GM19452 (cell line): ENCODE measurements at regions not wholly inside any gene's neighbourhood (a gene's known extent, or its start where the extent isn't known, plus 50 kb on each side); places are given as distances from the start of the nearest gene placed in this dataset.

Source experiments
- ATAC-seq: cut with Tn5 transposase; IDR thresholded peaks from one replicate; pipeline ENCODE4 v1.9.1; 2021; ENCODE audit not compliant: unreplicated experiment

DNA sequence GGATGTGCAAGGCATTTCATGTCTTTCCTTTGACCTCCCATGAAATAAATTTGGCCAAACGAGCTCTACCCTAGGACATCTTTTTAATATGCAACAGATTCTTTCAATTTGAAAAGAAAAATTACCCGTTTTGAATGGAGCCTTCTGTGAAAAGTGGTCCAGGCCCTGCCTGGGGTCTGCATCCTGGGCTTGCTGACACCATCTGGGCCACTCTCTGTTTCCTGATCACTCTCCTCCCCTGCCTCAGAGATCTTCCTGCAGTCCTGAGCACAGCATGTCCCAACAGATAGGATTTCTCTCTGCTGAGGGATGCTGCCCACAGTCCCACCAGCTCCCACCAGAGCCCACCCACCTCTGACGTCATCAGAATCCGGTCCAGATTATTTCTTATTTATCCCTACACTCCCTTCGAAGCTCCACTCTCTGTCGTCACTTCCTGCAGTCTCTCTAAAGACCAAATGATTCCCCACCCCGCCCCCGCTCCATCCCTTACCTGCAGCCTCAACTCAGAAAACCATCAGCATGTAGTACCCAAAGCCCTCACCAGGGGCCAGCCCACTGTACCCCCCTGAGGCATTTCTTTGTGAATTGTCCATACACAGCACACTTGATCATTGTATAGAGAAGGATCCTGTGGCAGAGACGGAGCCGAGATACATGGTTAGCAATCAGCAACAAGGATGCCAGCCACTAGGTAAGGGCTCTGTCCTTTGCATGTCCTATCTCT is 192.1 kb upstream of the MGMT start:
- no peak for ATAC-seq

DNA sequence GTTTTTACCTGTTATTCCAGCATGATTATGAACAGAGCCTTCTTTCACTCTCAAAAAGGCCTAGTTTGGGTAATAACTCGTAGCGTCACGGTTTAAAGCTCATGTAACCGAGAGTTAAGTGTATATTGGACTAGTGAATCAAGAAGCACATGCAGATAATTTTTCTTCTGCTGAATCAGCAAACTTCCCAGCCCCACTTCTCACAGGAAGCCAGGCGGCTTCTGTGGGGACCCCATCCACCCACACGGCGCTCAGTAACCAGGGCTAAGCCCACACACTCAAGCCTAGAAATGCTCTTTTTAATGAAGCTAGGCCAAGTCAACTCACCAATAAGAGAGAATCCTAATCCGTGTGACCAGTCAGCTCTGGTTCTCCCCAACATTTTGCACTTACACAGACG is 191.2 kb upstream of the MGMT start:
- no peak for ATAC-seq

DNA sequence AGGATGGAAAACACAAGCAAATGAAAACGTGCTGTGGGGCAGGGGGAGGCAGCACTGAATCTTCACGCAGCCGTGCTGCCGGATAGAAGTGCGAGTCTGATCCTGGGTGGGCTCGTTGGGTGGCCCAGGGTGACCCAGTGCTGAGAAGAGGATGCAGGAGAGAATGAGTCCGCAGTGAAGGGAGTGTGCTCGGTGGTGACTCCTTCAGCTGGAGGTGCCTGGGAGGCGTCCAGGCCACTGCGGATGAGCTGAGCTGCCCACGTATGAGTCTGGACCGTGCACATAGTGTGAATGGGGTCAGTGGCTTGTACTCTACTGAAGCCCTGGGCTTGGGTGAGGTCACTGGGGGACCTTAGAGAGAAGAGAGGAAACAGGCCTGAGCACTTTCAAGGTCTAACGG is 190.0 kb upstream of the MGMT start:
- ATAC-seq, result no peak

DNA sequence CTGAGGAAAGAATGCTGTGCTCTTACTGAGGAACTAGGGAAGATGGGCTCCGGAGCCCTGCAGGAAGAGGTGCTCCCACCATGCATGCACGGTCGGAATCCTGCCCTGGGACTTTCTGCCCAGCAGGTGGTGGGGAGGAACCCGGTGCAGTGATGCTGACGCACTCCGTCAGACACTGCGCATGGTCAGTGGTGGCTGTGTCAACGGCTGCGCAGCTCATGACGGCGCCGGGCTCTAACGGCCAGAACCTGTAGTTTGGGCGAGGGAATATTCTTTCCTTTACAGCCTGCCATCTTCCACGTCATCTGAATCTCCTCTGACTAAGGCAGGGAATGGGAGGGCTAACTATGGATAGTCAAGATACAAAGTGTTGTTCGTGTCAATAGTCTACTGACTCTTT is 189.2 kb upstream of the MGMT start:
- no peak for ATAC-seq

DNA sequence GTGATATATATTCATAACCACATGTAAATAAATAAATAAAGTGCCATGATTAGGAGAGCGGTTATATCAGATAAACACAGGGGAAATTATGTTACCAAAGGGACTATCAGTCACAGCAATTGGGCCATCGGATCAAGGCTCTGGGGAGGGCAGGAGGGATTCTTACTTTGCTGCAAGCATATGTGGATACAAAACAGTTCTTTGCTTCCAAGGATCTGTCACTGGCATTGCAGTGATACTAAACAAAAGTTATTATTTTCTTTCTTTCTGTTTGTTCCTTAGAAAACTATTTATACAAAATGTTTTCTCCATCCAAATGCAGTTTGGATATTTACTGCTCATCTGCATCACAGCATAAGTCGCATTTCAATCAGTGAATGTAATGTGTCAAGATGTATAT is 188.4 kb upstream of the MGMT start:
- ATAC-seq, result no peak

DNA sequence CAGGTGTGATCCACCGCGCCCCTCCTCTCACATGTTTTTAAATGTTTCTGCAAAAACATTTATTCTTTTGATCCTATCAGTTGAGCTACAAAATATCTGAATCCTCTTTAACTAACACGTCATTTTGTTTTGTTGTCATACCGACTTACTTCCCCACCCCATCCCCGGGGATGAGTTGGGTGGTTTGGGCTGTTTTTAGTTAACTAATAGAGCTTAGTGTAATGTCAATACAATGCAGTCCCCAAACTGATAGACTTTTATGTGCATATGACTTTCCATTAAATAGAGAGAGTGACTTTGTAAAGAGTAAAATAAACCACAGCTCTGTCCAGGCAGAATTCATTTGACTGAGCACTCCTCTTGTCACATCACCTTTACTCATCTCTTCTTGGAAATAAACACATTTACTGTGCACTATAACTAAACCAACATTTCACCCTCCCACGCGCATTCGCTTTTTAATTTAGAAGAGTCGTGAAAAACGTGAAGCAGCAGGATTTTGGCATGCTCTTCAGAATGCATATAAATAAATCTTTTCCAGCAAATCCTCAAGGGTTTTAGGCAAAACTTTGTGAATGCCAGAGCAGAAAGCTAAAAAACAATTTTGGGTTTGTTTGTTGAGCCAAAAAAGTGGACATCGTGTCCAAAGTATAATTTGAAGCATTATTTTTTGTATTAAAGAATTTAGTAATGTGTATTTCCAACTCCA is 187.4 kb upstream of the MGMT start:
- ATAC-seq, result no peak

DNA sequence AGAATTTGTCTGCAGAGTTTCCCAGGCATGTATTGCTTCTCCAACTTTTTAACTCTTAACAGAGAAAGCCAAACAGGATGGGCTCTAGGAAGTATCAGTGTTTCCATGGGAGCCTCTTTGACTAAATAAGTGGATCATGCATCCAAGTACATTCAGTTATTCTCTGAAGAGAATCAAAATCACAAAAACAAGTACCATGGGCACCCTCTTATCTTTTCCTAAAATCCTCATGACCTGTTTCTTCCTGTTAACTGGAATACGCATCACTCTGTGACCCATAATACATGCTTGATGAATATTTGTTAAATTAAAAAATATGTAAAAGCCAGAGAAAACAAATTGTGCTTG is 186.9 kb upstream of the MGMT start:
- ATAC-seq, result no peak

DNA sequence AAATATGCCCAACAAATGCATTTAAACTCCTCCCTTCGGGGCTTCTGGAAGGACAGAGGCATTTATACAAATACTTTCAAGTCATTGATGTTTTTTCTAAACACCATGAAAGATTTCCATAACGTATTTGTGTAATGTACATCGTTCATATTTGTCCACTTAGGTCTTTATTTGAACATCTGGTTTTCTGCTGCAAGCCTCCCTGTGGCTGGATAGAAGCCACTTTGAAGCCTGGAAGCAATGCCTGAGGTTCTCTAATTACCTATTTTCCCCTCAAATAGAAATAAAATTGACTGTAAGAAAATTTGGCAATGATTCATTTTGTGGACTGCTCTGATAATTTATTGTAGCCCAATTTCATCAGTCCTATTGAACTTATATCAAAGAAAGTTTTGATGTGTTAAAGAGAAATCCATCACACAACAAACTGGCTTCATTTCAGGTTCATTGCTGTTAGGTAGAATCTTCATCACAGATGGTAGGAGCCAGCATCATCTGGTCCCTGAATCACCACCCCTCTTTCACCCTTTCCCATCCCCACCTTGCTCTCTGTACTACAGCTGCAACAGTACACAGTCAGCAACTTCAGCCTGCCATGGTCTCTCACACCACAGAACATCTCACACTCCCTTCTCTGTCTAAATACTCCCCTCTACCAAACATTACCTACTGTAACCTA is 186.0 kb upstream of the MGMT start:
- no peak for ATAC-seq

DNA sequence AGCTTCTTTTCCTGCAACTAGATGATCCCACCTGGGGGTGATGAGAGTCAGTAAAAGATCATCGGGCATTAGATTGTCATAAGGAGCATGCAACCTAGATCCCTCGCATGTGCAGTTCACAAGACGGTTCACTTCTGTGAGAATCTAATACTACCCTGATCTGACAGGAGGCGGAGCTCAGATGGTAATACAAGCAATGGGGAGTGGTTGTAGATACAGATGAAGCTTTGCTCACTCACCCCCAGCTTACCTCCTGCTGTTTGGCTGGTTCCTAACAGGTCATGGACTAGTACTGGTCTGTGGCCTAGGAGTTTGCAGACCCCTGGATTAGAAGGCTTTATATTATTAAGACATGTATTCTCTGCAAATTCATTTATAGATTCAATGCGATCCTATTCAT is 181.6 kb upstream of the MGMT start:
- no peak for ATAC-seq

DNA sequence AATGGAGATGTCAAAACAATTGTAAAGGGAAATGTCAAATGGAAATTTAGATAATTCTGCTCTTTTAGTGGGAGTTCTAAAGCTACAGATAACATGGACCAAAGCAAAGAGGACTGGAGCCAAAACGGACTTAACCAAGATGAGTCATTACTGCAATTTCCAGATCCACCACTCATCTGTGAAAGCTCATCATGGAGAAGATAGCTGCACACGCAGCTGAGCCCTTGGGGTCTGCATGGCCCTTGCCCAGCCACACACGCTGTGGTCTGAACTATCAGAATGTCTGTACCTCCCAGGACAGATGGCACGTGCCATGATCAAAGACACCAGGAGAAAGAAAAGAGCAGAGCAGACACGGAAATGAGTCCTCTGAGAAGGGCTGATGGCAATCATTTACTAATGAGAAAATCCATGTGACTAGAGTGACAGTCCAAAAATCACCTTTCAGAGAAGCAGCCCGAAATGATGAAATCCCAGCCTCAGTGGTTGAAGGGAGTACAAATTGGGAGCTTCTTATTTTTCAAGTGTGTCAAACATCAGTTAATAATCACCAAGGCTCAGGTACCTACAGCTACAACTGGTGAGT is 177.9 kb upstream of the MGMT start:
- ATAC-seq, result no peak

DNA sequence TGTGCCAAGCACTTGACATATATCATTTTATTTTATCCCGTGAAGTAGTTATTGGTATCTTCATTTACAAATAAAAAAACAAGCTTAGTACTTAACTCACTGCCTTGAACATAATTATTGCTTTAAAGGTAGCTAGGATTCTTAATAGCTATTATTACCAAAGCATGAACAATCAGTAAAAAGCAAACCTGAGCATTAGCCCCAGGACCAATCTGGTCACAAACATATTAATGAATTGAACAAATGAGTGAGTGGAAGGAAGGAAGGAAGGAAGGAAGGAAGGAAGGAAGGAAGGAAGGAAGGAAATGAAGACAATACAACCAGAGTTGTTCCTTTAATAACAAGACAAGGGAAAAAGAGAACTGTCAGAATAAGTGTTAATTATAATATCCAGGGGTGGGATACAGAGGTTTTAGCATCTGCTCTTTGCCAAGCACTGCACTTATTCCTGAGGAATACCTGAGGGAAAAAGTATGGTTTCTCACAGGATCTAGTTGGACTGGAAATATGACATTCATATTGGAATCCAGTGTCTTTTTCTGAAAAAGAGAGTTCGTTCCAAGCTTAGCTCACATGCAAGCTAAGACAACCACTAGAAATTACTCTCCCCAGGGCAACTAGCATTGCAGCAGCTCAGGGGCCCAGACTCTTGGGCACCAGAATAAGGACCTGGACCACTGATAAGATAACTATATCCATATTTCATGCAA is 172.9 kb upstream of the MGMT start:
- no peak for ATAC-seq

DNA sequence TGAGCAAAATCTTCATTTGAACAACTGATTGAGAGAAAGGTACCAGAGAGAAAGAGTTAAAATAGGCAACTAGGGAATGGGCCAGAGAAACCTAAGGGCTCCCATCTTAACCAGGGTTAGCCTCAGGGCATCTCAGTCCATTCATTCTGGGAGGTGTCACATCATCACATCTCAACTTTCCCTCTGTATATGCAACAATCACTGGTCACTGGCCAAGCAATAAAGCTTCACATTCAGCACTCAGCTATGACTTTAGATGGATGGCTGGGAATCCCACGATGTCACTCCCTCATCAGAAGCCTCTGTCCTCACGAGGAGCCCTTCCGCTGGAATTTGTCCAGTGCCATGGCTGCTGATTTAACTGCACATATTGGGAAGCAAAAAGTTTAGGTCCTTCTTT is 172.1 kb upstream of the MGMT start:
- no peak for ATAC-seq

DNA sequence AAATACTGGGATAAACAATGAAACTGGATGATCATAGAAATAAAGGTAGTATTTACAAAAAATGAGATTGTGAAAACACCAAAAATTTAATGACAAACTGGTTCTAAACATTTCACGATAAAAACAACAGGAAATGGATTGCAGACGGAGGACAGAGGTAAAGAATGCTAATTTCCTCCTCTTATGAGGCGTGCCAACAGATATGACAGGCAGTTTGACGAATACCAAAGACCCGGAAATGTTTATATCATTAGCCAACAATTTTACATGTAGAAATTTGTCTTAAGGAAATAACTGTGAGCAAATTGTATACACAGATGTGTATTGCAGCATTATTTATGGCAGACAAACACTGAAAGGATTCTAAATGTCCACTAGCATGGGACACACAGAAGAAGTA is 162.0 kb upstream of the MGMT start:
- ATAC-seq, result no peak

DNA sequence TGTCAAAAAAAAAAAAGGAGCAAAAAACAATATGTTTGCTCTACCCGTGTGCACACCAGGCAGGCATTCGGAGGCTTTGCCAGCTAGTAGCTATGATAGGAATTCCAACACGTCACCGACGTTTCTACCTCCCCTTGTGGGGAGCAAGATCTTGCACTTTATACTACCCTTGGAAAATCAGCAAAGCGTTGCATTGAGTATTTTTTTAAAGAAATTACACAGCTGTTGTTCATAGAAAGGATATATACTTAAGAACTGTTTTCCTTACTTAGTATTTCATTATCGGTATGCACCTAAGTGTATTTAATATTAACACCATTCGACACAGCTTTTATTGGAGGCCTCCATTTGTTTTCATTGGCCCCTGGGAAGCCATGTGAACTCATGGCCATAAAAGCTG is 159.9 kb upstream of the MGMT start:
- ATAC-seq, result no peak

DNA sequence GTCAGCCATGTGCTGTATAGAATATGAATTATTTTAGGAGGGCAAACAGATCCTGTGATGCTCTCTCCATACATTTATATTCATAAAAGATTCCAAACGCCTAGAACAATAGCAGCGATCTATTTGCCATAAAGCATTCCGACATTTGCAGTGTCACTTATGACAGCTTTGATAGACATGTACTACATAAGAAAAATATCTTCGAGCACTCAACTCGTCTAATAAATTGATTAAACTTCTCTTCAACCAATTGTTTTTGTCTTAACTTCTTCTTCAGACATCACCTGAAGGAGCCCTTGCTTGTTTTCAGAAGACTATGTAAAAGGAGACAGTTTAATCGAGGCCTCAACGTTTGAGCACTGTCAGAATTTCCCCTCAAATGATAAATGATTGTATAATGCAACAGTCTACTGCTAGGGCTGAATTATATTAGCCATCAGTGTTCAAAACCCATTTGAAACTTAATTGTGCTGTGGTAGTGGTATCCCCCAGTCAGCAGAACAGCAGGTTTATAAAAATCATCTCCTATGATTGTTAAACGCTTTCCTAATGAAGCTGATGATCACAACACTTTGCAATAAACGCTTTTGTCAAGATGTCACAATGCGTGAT is 158.0 kb upstream of the MGMT start:
- ATAC-seq, result no peak

DNA sequence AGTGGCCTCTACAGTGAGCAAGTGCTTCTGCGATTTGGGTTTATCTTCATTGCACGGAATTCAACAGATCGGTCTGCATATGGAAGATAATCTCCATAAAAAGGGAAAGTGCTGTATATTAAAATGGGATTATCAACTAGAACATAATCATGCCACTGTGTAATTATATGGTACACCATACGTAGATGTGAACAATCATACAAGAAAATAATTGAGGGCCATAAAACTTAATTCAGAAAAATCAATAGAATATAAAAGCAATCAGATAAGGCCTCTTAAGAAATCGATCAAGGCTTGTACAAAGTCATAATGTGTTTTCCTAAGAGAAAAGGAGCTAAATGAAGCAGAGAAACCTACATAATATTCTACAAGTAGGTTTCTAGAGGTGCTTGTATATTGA is 157.5 kb upstream of the MGMT start:
- ATAC-seq, result no peak

DNA sequence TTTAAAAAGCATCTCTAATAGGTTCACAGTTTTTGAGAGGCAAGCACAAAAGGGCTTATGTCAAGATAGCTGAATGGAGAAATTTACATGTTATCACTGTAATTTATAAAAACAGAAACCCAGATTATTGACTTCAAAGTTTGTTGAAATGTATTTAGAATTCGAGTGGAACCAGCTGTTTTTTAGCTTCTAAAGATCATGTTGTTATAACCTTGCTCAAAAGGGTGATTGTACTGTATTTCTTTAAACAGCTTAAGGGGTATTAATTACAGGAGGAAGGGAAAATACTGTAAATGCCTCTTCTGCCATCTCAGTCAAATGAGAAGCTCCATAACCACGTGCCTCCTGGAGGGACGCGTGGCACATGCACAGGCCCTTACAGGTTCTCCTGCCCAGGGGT is 156.2 kb upstream of the MGMT start:
- ATAC-seq, result no peak

DNA sequence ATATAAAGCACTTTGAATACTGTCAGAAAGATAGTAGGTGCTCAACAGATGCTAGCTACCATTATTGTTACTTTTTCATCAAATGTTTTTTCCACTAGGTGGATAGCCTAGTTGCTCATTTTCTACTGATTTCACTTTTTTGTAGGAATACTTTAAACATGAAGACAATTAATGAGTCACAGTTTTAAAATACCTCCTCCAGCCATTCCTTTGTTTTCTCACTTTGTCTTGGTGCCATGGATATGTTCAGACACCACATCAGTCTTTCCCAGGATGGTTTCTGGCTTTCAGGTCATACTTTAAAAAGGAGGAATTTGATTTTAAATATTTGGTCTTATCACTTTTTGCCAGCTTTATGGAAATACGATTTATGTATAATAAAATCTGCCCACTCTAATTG is 147.1 kb upstream of the MGMT start:
- no peak for ATAC-seq

DNA sequence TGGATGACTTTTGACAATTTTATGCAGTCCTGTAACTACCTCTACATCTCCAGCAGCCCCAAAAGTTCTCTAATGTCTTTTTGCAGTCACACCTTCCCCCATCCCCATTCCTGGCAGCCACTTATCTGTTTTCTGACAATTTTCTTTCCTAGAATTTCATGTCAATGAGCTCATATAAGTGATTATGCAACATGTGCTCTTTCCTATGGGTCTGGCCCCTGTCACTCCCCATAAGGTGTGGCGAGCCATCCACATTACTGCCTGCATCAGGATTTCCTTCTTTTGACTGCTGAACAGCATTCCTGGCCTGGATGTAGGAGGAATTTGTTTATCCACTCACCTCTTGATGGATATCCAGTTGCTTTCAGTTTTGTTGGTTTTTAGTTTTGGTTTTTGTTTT is 146.7 kb upstream of the MGMT start:
- no peak for ATAC-seq

DNA sequence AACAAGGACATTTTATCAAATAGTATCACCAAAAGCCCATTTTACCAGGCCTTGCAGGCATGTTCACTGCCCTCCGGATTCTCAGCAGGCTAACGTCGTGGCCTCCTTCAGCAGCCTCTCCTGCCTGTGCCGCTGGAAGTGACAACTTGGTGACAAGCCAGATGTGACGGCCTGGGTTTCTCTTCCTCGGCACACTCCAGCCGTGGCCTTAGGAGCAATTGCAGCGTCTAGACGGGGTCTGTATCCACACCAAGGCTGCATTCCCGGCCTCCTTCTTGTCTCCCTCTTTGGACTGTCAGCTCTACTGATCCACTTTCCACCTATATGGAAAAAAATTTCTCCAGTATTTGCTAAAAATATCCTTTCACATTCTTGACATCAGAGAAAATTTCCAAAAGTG is 145.3 kb upstream of the MGMT start:
- ATAC-seq, result no peak
